Mesothelial cell of epicardium (in vitro differentiated cells): ENCODE measurements at regions not wholly inside any gene's neighbourhood (a gene's known extent, or its start where the extent isn't known, plus 50 kb on each side); places are given as distances from the start of the nearest gene placed in this dataset.

Experiments used
- DNase-seq, 2 experiments: peaks; one replicate each; pipeline ENCODE4 v3.0.0; 2021; ENCODE audit warnings: low spot score in 2 of 2; ENCODE audit not compliant: unreplicated experiment in 2 of 2
- H3K27ac Mint-ChIP-seq: 2 replicates; pipeline ENCODE4 v1.8.0; 2021; ENCODE audit warnings: mixed read lengths
- H3K27me3 Mint-ChIP-seq: 2 replicates; pipeline ENCODE4 v1.8.0; 2021; ENCODE audit warnings: low read depth, mixed read lengths
- H3K36me3 Mint-ChIP-seq: 2 replicates; pipeline ENCODE4 v1.8.0; 2021; ENCODE audit warnings: mixed read lengths
- H3K4me1 Mint-ChIP-seq: 2 replicates; pipeline ENCODE4 v1.8.0; 2021; ENCODE audit warnings: mixed read lengths
- H3K4me3 Mint-ChIP-seq: 2 replicates; pipeline ENCODE4 v1.8.0; 2021; ENCODE audit warnings: mild to moderate bottlenecking, moderate library complexity, mixed read lengths
- H3K9me3 Mint-ChIP-seq: 2 replicates; pipeline ENCODE4 v1.8.0; 2021; ENCODE audit warnings: mixed read lengths
- TF ChIP-seq, protein P1 (sequence below): fragments of 200-600 bp; sonication (generic); IDR thresholded peaks from one replicate; pipeline ENCODE4 v1.5.0; 2021; ENCODE audit warnings: antibody characterized with exemption; ENCODE audit not compliant: unreplicated experiment

DNA sequence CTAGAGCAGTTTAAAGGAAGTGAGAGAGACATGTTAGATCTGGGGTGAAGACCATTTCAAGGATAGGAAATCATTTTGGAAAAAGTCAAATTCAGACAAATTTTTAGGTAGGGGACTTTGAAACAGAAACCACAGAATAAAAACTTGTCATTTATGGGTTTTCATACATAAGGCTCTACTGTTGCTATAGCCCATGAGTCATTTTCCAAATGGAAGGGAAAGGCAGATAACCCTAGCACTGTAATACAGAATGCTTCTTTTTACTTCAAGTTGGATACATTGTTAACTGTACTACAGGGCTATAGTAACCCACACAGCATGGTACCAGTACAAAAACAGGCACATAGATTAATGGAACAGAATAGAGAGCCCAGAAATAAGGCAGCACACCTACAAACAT is 455.4 kb downstream of the EBF1 start:
- TF ChIP-seq, protein P1, sequence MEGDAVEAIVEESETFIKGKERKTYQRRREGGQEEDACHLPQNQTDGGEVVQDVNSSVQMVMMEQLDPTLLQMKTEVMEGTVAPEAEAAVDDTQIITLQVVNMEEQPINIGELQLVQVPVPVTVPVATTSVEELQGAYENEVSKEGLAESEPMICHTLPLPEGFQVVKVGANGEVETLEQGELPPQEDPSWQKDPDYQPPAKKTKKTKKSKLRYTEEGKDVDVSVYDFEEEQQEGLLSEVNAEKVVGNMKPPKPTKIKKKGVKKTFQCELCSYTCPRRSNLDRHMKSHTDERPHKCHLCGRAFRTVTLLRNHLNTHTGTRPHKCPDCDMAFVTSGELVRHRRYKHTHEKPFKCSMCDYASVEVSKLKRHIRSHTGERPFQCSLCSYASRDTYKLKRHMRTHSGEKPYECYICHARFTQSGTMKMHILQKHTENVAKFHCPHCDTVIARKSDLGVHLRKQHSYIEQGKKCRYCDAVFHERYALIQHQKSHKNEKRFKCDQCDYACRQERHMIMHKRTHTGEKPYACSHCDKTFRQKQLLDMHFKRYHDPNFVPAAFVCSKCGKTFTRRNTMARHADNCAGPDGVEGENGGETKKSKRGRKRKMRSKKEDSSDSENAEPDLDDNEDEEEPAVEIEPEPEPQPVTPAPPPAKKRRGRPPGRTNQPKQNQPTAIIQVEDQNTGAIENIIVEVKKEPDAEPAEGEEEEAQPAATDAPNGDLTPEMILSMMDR: no peak
- Mint-ChIP-seq H3K27me3 (peaks cover 14% of the 10 kb centered on the region), H3K36me3 (no peaks in the 10 kb centered on the region), H3K4me3 (no peak overlapping the region), H3K9me3 (peaks cover 3% of the 10 kb centered on the region), H3K4me1 (no peaks in the 10 kb centered on the region), H3K27ac (no peak overlapping the region)
- no peak for DNase-seq

DNA sequence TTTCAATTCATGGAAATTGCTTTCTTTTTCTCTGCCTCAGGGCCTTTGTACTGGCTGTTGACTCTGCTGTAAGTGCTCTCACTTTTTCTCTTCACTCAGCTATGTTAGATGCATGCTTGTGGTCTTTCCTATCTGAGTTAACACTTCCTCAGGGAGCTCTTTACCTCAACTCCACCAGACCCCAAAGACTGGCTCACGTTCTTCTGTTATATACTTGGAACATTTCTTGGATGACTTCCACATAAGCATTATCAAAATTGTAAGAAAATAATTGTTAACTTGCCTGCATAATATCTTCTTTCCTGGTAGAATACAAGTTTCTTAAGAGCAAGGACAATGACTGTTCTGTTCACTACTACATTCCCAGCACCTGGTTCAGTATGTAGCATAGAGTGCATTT is 455.9 kb downstream of the EBF1 start:
- no peak overlapping the region for H3K27ac Mint-ChIP-seq
- no peak overlapping the region for H3K4me3 Mint-ChIP-seq
- no peaks in the 10 kb centered on the region for H3K4me1 Mint-ChIP-seq
- H3K27me3 Mint-ChIP-seq: peaks cover 11% of the 10 kb centered on the region
- TF ChIP-seq, protein P1: no peak
- no peak for DNase-seq
- H3K36me3 Mint-ChIP-seq: no peaks in the 10 kb centered on the region
- H3K9me3 Mint-ChIP-seq: no peaks in the 10 kb centered on the region

DNA sequence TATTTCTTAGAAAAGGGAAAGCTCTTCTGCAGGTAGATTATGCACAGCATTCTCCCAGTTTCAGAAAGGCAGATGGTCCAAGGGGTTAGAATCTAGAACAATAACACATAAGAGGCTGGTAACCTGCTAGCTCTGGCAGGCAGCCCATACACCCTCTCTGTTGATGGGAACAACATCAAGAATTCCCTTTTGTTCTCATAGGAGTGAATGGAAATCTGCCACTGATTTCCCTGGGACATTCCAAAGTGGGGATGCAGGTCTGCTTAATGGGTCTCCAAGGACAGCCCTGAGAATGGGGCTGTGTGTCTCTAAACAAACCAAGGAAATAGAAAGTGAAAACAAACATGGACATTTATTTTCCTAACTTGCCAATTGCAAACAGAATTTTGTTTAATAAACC is 456.8 kb downstream of the EBF1 start:
- Mint-ChIP-seq H3K27ac (no peak overlapping the region), H3K36me3 (no peaks in the 10 kb centered on the region), H3K4me3 (no peak overlapping the region), H3K4me1 (no peaks in the 10 kb centered on the region), H3K9me3 (no peaks in the 10 kb centered on the region), H3K27me3 (peaks cover 8% of the 10 kb centered on the region)
- DNase-seq: no peak
- TF ChIP-seq, protein P1: no peak

DNA sequence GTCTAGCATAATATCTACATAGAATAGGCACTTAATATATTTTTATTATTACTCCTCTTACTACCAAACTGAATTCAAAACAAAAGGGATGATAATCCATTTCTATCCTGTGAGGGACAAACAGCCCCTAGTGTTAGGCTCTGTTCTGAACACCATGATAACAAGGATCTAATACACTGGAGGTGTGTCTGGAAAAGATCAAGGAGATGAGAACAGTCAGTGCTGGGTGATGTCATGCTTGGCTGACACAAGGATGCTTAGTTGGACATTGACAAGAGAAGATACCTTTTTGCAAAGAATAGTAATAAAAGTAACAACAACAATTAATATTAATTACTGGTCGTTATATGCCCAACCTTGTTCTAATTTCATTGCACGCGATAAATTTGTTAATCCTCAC is 458.7 kb downstream of the EBF1 start:
- Mint-ChIP-seq H3K4me1 (no peaks in the 10 kb centered on the region), H3K36me3 (no peaks in the 10 kb centered on the region), H3K4me3 (no peak overlapping the region), H3K27ac (no peak overlapping the region), H3K9me3 (no peaks in the 10 kb centered on the region), H3K27me3 (peaks cover 7% of the 10 kb centered on the region)
- TF ChIP-seq, protein P1: no peak
- no peak for DNase-seq

DNA sequence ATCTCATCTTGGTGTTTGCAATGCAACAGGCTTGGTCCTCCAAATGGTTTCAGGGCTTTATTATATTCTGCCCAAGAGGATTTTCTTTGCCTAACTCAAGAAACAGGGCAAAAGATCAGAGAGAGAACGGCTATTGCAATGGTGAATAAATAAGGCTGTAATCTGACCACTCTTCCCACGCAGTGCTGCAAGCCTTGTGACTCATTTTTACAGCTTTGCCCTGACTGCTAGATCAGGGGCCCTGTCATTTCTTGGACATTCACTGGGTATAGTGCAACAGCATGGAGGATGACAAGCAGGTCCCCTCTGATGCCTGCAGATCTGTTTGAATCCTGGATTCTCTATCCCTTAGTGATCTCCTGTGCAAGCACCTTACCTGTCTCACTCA is 459.1 kb downstream of the EBF1 start:
- Mint-ChIP-seq H3K9me3 (no peaks in the 10 kb centered on the region), H3K27me3 (peaks cover 7% of the 10 kb centered on the region), H3K27ac (no peak overlapping the region), H3K4me3 (no peak overlapping the region), H3K36me3 (no peaks in the 10 kb centered on the region), H3K4me1 (no peaks in the 10 kb centered on the region)
- TF ChIP-seq, protein P1: no peak
- no peak for DNase-seq
